ENCODE measurements at regions not wholly inside any gene's neighbourhood (a gene's known extent, or its start where the extent isn't known, plus 50 kb on each side); places are given as distances from the start of the nearest gene placed in this dataset.
"Not testable (repeated sequence)": the region's sequence is repeated elsewhere in the genome, so short reads cannot be mapped to it uniquely, and the experiment has no call there.

- intact Hi-C loops (cut with DNase I): no loop called here
- Histone ChIP-seq H3K4me1 (no peaks in the 10 kb centered on the region), H3K4me3 (no peak overlapping the region), H3K27me3 (no peaks in the 10 kb centered on the region), H3K36me3 (no peaks in the 10 kb centered on the region), H3K9me3 (no peaks in the 10 kb centered on the region), H3K27ac (no peak overlapping the region)
- WGBS, 2 donors: 48 to 60% methylated on average over 2 of the region's 2 CpGs
- TF ChIP-seq CTCF (IDR thresholded peaks at IDR 0.05): no peak
- FAIRE-seq (no peak), DNase-seq (no peak), ATAC-seq (no peak)
These were observed 150.4 kb upstream of the GNAI1 start for GRCh38 chr7:79984210-79984609.

- no peaks in the 10 kb centered on the region for H3K36me3 ChIP-seq
- WGBS, 2 donors: 25 to 27% methylated on average over 2 of the region's 2 CpGs
- H3K9me3 ChIP-seq: no peaks in the 10 kb centered on the region
- FAIRE-seq (no peak), ATAC-seq (no peak), DNase-seq (no peak)
- H3K4me1 ChIP-seq: no peaks in the 10 kb centered on the region
- no peaks in the 10 kb centered on the region for H3K27me3 ChIP-seq
- no peak overlapping the region for H3K4me3 ChIP-seq
- intact Hi-C loops (cut with DNase I): no loop called here
- no peak overlapping the region for H3K27ac ChIP-seq
- no peak for TF ChIP-seq CTCF (IDR thresholded peaks at IDR 0.05)
These were observed 152.4 kb upstream of the GNAI1 start for GRCh38 chr7:79982141-79982770.

GRCh38 chr7:79980376-79980775, 154.3 kb upstream of the GNAI1 start:
- no peak for DNase-seq

GRCh38 chr7:79979437-79979836, 155.2 kb upstream of the GNAI1 start:
- WGBS, 2 donors: 69 to 80% methylated on average over 2 of the region's 2 CpGs
- ATAC-seq (no peak), DNase-seq (no peak), FAIRE-seq (no peak)
- Histone ChIP-seq H3K4me1 (no peaks in the 10 kb centered on the region), H3K36me3 (no peaks in the 10 kb centered on the region), H3K4me3 (no peak overlapping the region), H3K27ac (no peak overlapping the region), H3K9me3 (no peaks in the 10 kb centered on the region), H3K27me3 (no peaks in the 10 kb centered on the region)
- no peak for TF ChIP-seq CTCF (IDR thresholded peaks at IDR 0.05)
- intact Hi-C loops (cut with DNase I): no loop called here

More at GRCh38 chr7:79980376-79980775, 154.3 kb upstream of the GNAI1 start:
- 6 to 7% methylated on average over 1 of the region's 1 CpG for WGBS, 2 donors
- Histone ChIP-seq H3K9me3 (no peaks in the 10 kb centered on the region), H3K4me1 (no peaks in the 10 kb centered on the region), H3K27ac (no peak overlapping the region), H3K36me3 (no peaks in the 10 kb centered on the region), H3K4me3 (no peak overlapping the region), H3K27me3 (no peaks in the 10 kb centered on the region)
- TF ChIP-seq CTCF (IDR thresholded peaks at IDR 0.05): no peak
- intact Hi-C loops (cut with DNase I): no loop called here
- no peak for FAIRE-seq
- ATAC-seq: no peak

- intact Hi-C loops (cut with DNase I): no loop called here
- Histone ChIP-seq H3K4me1 (no peaks in the 10 kb centered on the region), H3K36me3 (no peaks in the 10 kb centered on the region), H3K9me3 (no peaks in the 10 kb centered on the region), H3K27ac (no peak overlapping the region), H3K27me3 (no peaks in the 10 kb centered on the region), H3K4me3 (no peak overlapping the region)
- WGBS, 2 donors: 89 to 95% methylated on average over 16 of the region's 16 CpGs
- FAIRE-seq: no peak
- no peak for ATAC-seq
- peak in 2 of 6 donors; percentile 9 to 63 for DNase-seq
- TF ChIP-seq CTCF (IDR thresholded peaks at IDR 0.05): no peak
These were observed 157.2 kb upstream of the GNAI1 start for GRCh38 chr7:79977481-79977880.

- H3K27ac ChIP-seq; H3K9me3 ChIP-seq; H3K4me1 ChIP-seq; H3K36me3 ChIP-seq; H3K27me3 ChIP-seq; H3K4me3 ChIP-seq; FAIRE-seq; DNase-seq; ATAC-seq; intact Hi-C loops (cut with DNase I): not testable (repeated sequence)
- WGBS, 2 donors: 61 to 64% methylated on average over 5 of the region's 5 CpGs
These were observed 158.0 kb upstream of the GNAI1 start for GRCh38 chr7:79976711-79977020.

GRCh38 chr7:79975986-79976710, 158.5 kb upstream of the GNAI1 start:
- H3K4me1 ChIP-seq; H3K27ac ChIP-seq; H3K36me3 ChIP-seq; H3K27me3 ChIP-seq; H3K9me3 ChIP-seq; H3K4me3 ChIP-seq; FAIRE-seq; DNase-seq; intact Hi-C loops (cut with DNase I); ATAC-seq: not testable (repeated sequence)
- WGBS, 2 donors: 78 to 90% methylated on average over 26 of the region's 26 CpGs

All from pancreas (tissue), 10 donors.